OCI-LY1 (cell line): ENCODE measurements at regions not wholly inside any gene's neighbourhood (a gene's known extent, or its start where the extent isn't known, plus 50 kb on each side); places are given as distances from the start of the nearest gene placed in this dataset.

Experiments used
- CTCF ChIP-seq: fragments of 200-600 bp; sonication (generic), shearing (Covaris generic); IDR thresholded peaks from 2 replicates; pipeline ENCODE4 v1.5.1; 2017; ENCODE audit warnings: mild to moderate bottlenecking, antibody characterized with exemption, low read length, moderate library complexity, mixed read lengths
- EZH2 ChIP-seq: fragments of 200-600 bp; sonication (generic), shearing (Covaris generic); IDR thresholded peaks from 2 replicates; pipeline ENCODE4 v1.8.0; 2017; ENCODE audit warnings: borderline replicate concordance, mixed run types, mild to moderate bottlenecking, antibody characterized with exemption, low read length, moderate library complexity, mixed read lengths

- TF ChIP-seq CTCF (no peak), EZH2 (no peak)
These were observed 287.0 kb downstream of the GASK1B start for GRCh38 chr4:157885811-157886210.
